Vagina (tissue), 2 donors: ENCODE measurements at regions not wholly inside any gene's neighbourhood (a gene's known extent, or its start where the extent isn't known, plus 50 kb on each side); places are given as distances from the start of the nearest gene placed in this dataset.

Experiments
- DNase-seq, 2 donors: peaks; one replicate each; pipeline ENCODE4 v3.0.0-alpha.2; 2017; ENCODE audit errors: extremely low spot score in 2 of 2
- H3K27ac ChIP-seq: fragments of 200-600 bp; sonication (generic); one replicate; pipeline ENCODE4 v1.5.1; 2019
- H3K27me3 ChIP-seq: fragments of 200-600 bp; sonication (generic); one replicate; pipeline ENCODE4 v1.5.1; 2019
- H3K36me3 ChIP-seq, 2 donors: fragments of 200-600 bp; sonication (generic); one replicate each; pipeline ENCODE4 v1.5.1; 2017 to 2019
- H3K4me1 ChIP-seq: fragments of 200-600 bp; sonication (generic); one replicate; pipeline ENCODE4 v1.5.1; 2019
- H3K4me3 ChIP-seq, 2 donors: fragments of 200-600 bp; sonication (generic); 1 replicate in 1 of 2; 2 replicates in 1 of 2; pipeline ENCODE4 v1.5.1; 2016 to 2019
- H3K9me3 ChIP-seq: fragments of 200-600 bp; sonication (generic); one replicate; pipeline ENCODE4 v1.5.1; 2019
- CTCF ChIP-seq, 3 experiments: fragments of 450-650 bp in 2 of 3; fragments of 200-600 bp in 1 of 3; sonication (generic) in 1 of 3; IDR thresholded peaks; one replicate each; pipeline ENCODE4 v1.5.1; 2017 to 2019; ENCODE audit warnings: antibody characterized with exemption in 3 of 3, mild to moderate bottlenecking in 2 of 3, moderate library complexity in 2 of 3
- POLR2A ChIP-seq, 2 donors: fragments of 450-650 bp; IDR thresholded peaks; one replicate each; pipeline ENCODE4 v1.6.1; 2017; ENCODE audit warnings: antibody characterized with exemption in 2 of 2, mild to moderate bottlenecking in 2 of 2, moderate library complexity in 2 of 2
- POLR2AphosphoS5 ChIP-seq, 2 donors: sonication (generic); formaldehyde crosslinking; IDR thresholded peaks; one replicate each; pipeline ENCODE4 v1.9.0; 2017; ENCODE audit warnings: antibody characterized with exemption in 2 of 2, mild to moderate bottlenecking in 2 of 2, low read depth in 1 of 2; ENCODE audit not compliant: insufficient read depth in 1 of 2
- intact Hi-C: fragments of 100-400 bp; cut with DNase I; formaldehyde crosslinking; loops from one replicate; pipeline ENCODE4 v1.15.1; 2023

DNA sequence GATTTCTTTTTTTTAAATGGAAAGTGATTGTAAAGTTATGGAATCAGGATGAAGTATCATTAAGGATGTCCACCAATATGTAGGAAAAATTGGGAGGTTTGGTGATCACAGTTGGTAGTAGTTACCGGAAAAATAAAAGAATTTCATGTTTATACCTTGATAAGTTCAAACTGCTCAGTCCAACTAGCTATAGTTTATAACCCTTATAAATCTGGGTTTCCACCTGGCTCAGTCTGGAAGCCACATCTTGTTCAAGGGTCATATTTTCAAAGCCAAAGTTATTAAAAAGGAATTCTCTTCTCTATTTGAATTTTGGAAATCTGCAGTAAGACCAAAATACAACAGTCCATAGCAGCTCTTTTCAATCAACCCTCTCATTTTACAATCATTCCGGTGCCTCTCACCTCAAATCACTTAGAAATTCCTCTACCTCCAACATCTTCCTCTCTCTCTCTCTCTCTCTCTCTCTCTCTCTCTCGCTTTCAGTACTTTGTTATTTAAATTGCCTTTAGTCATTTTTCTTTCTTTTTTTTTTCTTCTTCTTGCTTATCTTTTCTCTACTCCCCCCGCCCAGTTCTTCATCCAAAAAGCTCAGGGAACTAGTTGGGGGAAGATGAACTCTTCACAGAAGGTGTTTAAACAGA is 186.2 kb upstream of the TBC1D5 start:
- Histone ChIP-seq H3K4me1 (no peaks in the 10 kb centered on the region), H3K27me3 (no peaks in the 10 kb centered on the region), H3K9me3 (no peaks in the 10 kb centered on the region), H3K27ac (no peak overlapping the region), H3K36me3 (no peaks in the 10 kb centered on the region), H3K4me3 (no peak overlapping the region)
- no peak for DNase-seq
- TF ChIP-seq POLR2AphosphoS5 (IDR thresholded peaks at IDR 0.05; ENCODE audit: insufficient read depth in 1 of 2, low read depth in 1 of 2) (no peak), CTCF (IDR thresholded peaks at IDR 0.05) (no peak), POLR2A (IDR thresholded peaks at IDR 0.05) (no peak)
- intact Hi-C loops, result no loop called here

DNA sequence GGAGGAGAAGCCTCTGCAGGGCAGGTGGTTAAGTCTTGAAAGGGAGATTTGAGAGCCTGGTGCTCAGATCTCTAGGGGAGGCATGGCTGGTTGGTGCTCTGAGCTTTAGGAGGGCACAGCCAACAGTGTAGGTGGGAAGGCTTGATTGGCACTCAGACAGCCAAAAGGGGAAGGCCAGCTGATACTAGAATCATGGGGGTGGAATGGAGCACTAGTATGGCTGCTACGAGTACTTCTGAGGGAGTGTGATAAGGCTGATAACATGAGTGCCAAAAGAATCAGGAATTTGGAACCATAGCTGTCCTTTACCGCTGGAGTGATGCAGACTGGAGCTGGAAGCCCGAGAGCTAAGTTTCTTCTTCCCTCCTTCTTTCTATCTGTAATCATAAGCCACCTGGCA is 184.6 kb upstream of the TBC1D5 start:
- DNase-seq, result no peak
- H3K36me3 ChIP-seq, result no peaks in the 10 kb centered on the region
- no peak overlapping the region for H3K27ac ChIP-seq
- H3K4me3 ChIP-seq, result no peak overlapping the region
- TF ChIP-seq CTCF (IDR thresholded peaks at IDR 0.05), result no peak
- no peak for TF ChIP-seq POLR2A (IDR thresholded peaks at IDR 0.05)
- TF ChIP-seq POLR2AphosphoS5 (IDR thresholded peaks at IDR 0.05; ENCODE audit: insufficient read depth in 1 of 2, low read depth in 1 of 2), result no peak
- intact Hi-C loops, result no loop called here
- H3K9me3 ChIP-seq, result no peaks in the 10 kb centered on the region
- H3K4me1 ChIP-seq, result no peaks in the 10 kb centered on the region
- H3K27me3 ChIP-seq, result no peaks in the 10 kb centered on the region

- no peak for DNase-seq
- intact Hi-C loops, result no loop called here
- Histone ChIP-seq H3K36me3 (no peaks in the 10 kb centered on the region), H3K27me3 (no peaks in the 10 kb centered on the region), H3K9me3 (no peaks in the 10 kb centered on the region), H3K4me1 (no peaks in the 10 kb centered on the region), H3K27ac (no peak overlapping the region), H3K4me3 (no peak overlapping the region)
- no peak for TF ChIP-seq CTCF (IDR thresholded peaks at IDR 0.05)
- no peak for TF ChIP-seq POLR2AphosphoS5 (IDR thresholded peaks at IDR 0.05; ENCODE audit: insufficient read depth in 1 of 2, low read depth in 1 of 2)
Measured at GRCh38 chr3:17915341-17915740, 172.9 kb upstream of the TBC1D5 start.

DNA sequence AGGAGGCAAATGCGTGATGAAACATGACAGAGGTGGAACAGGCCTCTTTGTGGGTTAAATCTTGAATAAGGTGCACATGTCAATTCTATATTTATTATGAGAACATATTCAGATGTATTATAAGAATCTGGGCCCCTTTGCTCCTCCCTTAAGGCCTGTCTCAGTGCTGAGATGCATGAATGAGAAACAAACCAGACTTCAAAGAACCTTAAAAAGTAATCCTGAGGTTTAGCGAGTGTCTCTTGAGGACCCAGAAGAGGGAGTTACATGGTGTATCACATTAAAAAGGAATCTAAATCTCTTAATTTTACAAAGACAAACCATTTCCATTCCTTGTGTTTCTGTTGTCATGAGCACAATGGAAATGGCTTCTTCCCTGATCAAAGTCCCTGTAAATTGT is 170.9 kb upstream of the TBC1D5 start:
- no peak for TF ChIP-seq POLR2A (IDR thresholded peaks at IDR 0.05)
- no peak for TF ChIP-seq CTCF (IDR thresholded peaks at IDR 0.05)
- no peak for TF ChIP-seq POLR2AphosphoS5 (IDR thresholded peaks at IDR 0.05; ENCODE audit: insufficient read depth in 1 of 2, low read depth in 1 of 2)
- Histone ChIP-seq H3K9me3 (no peaks in the 10 kb centered on the region), H3K4me1 (no peaks in the 10 kb centered on the region), H3K27me3 (no peaks in the 10 kb centered on the region), H3K36me3 (no peaks in the 10 kb centered on the region), H3K27ac (no peak overlapping the region), H3K4me3 (no peak overlapping the region)
- DNase-seq, result no peak
- intact Hi-C loops, result no loop called here

DNA sequence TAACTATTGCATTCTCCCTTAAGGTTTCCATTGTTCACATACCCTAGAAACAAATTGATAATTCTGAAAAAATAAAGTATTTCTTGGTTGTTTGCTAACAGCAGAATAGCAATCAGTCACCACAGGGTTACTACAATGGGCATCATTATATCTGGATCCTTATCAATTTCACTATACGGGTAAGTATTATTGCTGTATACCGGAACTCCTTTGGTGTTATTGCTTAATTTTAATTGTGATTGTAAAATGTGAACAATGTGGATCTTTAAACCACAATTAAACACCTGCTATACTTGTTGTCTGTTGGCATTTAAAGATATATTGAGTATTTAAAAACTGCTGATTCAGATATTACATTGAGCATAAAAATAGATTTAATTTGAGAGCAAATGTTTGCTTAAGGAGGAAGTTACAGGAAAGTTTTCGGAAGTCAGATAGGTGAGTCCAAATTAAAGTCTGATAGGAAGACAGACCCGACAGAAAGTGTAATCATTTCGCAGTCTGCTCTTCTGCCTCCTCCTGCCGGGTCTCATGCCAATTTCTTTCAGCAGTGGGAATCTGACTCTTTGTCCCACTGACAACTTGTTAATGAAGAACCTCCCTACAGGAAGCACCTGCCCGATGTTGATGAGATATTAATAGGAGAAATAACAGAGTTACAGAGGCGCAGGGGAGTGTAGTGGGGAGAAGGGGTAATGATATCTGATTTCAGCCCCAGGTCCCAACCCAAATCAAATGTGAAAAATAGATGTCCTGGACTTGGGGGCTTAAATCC is 169.7 kb upstream of the TBC1D5 start:
- no peak for TF ChIP-seq POLR2AphosphoS5 (IDR thresholded peaks at IDR 0.05; ENCODE audit: insufficient read depth in 1 of 2, low read depth in 1 of 2)
- no peak for TF ChIP-seq POLR2A (IDR thresholded peaks at IDR 0.05)
- no peak for TF ChIP-seq CTCF (IDR thresholded peaks at IDR 0.05)
- intact Hi-C loops, result no loop called here

More for the DNA sequence above, 169.7 kb upstream of the TBC1D5 start:
- no peaks in the 10 kb centered on the region for H3K9me3 ChIP-seq
- no peaks in the 10 kb centered on the region for H3K36me3 ChIP-seq
- no peak overlapping the region for H3K27ac ChIP-seq
- DNase-seq, result no peak
- H3K27me3 ChIP-seq, result no peaks in the 10 kb centered on the region
- H3K4me1 ChIP-seq, result no peaks in the 10 kb centered on the region
- no peak overlapping the region for H3K4me3 ChIP-seq
